Ishikawa (cell line): ENCODE measurements at regions not wholly inside any gene's neighbourhood (a gene's known extent, or its start where the extent isn't known, plus 50 kb on each side); places are given as distances from the start of the nearest gene placed in this dataset.

Experiments used
- CREB1 ChIP-seq: IDR thresholded peaks from 2 replicates; pipeline ENCODE4 v1.6.1; 2012; ENCODE audit warnings: low read depth
- NFIC ChIP-seq: IDR thresholded peaks from 2 replicates; pipeline ENCODE4 v1.6.1; 2012
- ZBTB7A ChIP-seq: IDR thresholded peaks from 2 replicates; pipeline ENCODE4 v1.6.1; 2012; ENCODE audit warnings: low read depth

GRCh38 chr10:94065787-94066186 lies 72.1 kb downstream of the PLCE1 start:
- TF ChIP-seq NFIC, result no peak
- no peak for TF ChIP-seq CREB1
- TF ChIP-seq ZBTB7A, result no peak
